ENCODE measurements at regions not wholly inside any gene's neighbourhood (a gene's known extent, or its start where the extent isn't known, plus 50 kb on each side); places are given as distances from the start of the nearest gene placed in this dataset.

DNA sequence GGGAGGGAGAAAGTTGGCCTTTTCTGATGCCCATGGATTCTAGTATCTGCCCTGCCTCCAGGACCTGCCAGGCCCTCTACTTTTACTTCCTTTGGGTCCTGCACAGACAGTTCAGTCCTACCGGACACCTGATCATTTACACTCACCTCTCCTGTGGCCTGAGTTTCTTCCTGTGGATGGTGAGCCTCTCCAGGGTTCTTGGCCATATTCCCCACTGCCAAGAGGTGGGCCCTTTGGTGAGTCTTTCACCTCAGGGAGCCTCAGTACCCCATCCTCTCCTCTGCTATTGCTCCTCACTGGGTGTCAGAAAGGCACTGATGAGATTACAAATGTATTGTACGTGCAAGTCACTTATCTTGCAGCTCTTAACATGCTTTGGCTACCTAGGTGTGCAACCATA is 81.4 kb upstream of the ETV3 start:
- TF ChIP-seq, protein P1, sequence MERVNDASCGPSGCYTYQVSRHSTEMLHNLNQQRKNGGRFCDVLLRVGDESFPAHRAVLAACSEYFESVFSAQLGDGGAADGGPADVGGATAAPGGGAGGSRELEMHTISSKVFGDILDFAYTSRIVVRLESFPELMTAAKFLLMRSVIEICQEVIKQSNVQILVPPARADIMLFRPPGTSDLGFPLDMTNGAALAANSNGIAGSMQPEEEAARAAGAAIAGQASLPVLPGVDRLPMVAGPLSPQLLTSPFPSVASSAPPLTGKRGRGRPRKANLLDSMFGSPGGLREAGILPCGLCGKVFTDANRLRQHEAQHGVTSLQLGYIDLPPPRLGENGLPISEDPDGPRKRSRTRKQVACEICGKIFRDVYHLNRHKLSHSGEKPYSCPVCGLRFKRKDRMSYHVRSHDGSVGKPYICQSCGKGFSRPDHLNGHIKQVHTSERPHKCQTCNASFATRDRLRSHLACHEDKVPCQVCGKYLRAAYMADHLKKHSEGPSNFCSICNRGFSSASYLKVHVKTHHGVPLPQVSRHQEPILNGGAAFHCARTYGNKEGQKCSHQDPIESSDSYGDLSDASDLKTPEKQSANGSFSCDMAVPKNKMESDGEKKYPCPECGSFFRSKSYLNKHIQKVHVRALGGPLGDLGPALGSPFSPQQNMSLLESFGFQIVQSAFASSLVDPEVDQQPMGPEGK (CRISPR knock-in tag; IDR thresholded peaks at IDR 0.05; ENCODE audit: borderline replicate concordance) = no peak
- TF ChIP-seq OSR1 (CRISPR knock-in tag; IDR thresholded peaks at IDR 0.05) (no peak), PPARA (CRISPR knock-in tag; IDR thresholded peaks at IDR 0.05; ENCODE audit: borderline replicate concordance) (no peak), ZNF70 (CRISPR knock-in tag; IDR thresholded peaks at IDR 0.05) (no peak), GLIS3 (CRISPR knock-in tag; IDR thresholded peaks at IDR 0.05) (no peak), ZFP30 (CRISPR knock-in tag; IDR thresholded peaks at IDR 0.05) (no peak), ZC3H10 (CRISPR knock-in tag; IDR thresholded peaks at IDR 0.05) (no peak)

Data from SK-N-SH treated with all-trans-retinoic acid at 6 μM for 48 hours (cell line).